Hepatocyte (in vitro differentiated cells): ENCODE measurements at regions not wholly inside any gene's neighbourhood (a gene's known extent, or its start where the extent isn't known, plus 50 kb on each side); places are given as distances from the start of the nearest gene placed in this dataset.

Experiments used
- DNase-seq: peaks from one replicate; pipeline ENCODE4 v3.0.0-alpha.2; 2016; ENCODE audit warnings: low spot score
- H2AFZ ChIP-seq: fragments of 200-600 bp; sonication (generic); 2 replicates; pipeline ENCODE4 v1.6.0; 2016; ENCODE audit warnings: antibody characterized with exemption, mild to moderate bottlenecking
- H3K27ac ChIP-seq: fragments of 200-600 bp; sonication (generic); 2 replicates; pipeline ENCODE4 v1.5.1; 2016; ENCODE audit warnings: mild to moderate bottlenecking
- H3K27me3 ChIP-seq: fragments of 200-600 bp; sonication (generic); 2 replicates; pipeline ENCODE4 v1.6.1; 2016
- H3K36me3 ChIP-seq: fragments of 200-600 bp; sonication (generic); replicated peaks from 2 replicates; pipeline ENCODE4 v1.5.1; 2016; ENCODE audit warnings: low read depth; ENCODE audit not compliant: insufficient read depth
- H3K4me1 ChIP-seq: fragments of 200-600 bp; sonication (generic); 2 replicates; pipeline ENCODE4 v1.5.1; 2016; ENCODE audit warnings: mild to moderate bottlenecking, moderate library complexity; ENCODE audit not compliant: insufficient read depth
- H3K4me2 ChIP-seq: fragments of 200-600 bp; sonication (generic); 2 replicates; pipeline ENCODE4 v1.6.0; 2016
- H3K4me3 ChIP-seq: fragments of 200-600 bp; sonication (generic); 2 replicates; pipeline ENCODE4 v1.5.1; 2016; ENCODE audit warnings: mild to moderate bottlenecking
- H3K79me2 ChIP-seq: fragments of 200-600 bp; sonication (generic); 2 replicates; pipeline ENCODE4 v1.6.0; 2017; ENCODE audit warnings: mild to moderate bottlenecking
- H3K9me2 ChIP-seq: fragments of 200-600 bp; sonication (generic); replicated peaks from 2 replicates; pipeline ENCODE4 v1.6.0; 2017; ENCODE audit warnings: mild to moderate bottlenecking; ENCODE audit not compliant: insufficient read depth
- H3K9me3 ChIP-seq: fragments of 200-600 bp; sonication (generic); 2 replicates; pipeline ENCODE4 v1.5.1; 2016; ENCODE audit warnings: low read depth, mild to moderate bottlenecking
- H4K20me1 ChIP-seq: fragments of 200-600 bp; sonication (generic); 2 replicates; pipeline ENCODE4 v1.6.0; 2016; ENCODE audit warnings: mild to moderate bottlenecking; ENCODE audit not compliant: insufficient read depth, poor library complexity, severe bottlenecking
- EZH2 ChIP-seq: fragments of 200-600 bp; sonication (generic); IDR thresholded peaks from 2 replicates; pipeline ENCODE4 v1.6.1; 2016; ENCODE audit warnings: antibody characterized with exemption, mild to moderate bottlenecking, borderline replicate concordance
- EZH2phosphoT487 ChIP-seq: fragments of 200-600 bp; sonication (generic); IDR thresholded peaks from one replicate; pipeline ENCODE4 v1.6.1; 2018; ENCODE audit warnings: antibody characterized with exemption, mild to moderate bottlenecking, low read depth, moderate library complexity; ENCODE audit not compliant: unreplicated experiment, severe bottlenecking
- WGBS: methylation state at CpG from one replicate; pipeline ENCODE4 v1.1.6; 2016; ENCODE audit warnings: low lambda C conversion rate; ENCODE audit errors: missing lambda C conversion rate; 5-methylcytosine and 5-hydroxymethylcytosine counted together
- TF ChIP-seq, protein P1 (sequence below): fragments of 200-600 bp; sonication (generic); IDR thresholded peaks from 2 replicates; pipeline ENCODE4 v1.5.1; 2016; ENCODE audit warnings: antibody characterized with exemption, mild to moderate bottlenecking; ENCODE audit not compliant: poor library complexity

DNA sequence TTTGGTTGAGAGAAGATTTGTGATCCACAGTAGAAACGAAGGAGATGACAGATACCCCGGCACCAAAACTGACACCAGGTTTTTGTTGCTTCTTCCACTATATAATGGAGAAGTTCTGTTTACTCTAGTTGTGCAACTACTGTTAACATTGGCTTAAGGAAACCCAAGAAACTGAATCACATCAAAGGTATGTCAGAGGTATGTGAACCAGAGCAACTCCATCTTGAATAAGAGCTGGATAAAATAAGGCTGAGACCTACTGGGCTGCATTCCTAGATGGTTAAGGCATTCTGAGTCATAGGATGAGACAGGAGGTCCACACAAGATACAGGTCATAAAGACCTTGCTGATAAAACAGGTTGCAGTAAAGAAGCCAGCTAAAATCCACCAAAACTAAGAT, 173.7 kb upstream of the CAMK1G start:
- Histone ChIP-seq H3K27me3 (no peaks in the 10 kb centered on the region), H3K4me3 (no peak overlapping the region), H3K27ac (peak overlapping the region; percentile 53), H3K4me2 (no peak overlapping the region), H3K79me2 (no peaks in the 10 kb centered on the region), H2AFZ (no peak overlapping the region), H4K20me1 (no peaks in the 10 kb centered on the region), H3K9me3 (no peaks in the 10 kb centered on the region), H3K9me2 (no peaks in the 10 kb centered on the region), H3K4me1 (no peaks in the 10 kb centered on the region), H3K36me3 (no peaks in the 10 kb centered on the region)
- TF ChIP-seq, protein P1, sequence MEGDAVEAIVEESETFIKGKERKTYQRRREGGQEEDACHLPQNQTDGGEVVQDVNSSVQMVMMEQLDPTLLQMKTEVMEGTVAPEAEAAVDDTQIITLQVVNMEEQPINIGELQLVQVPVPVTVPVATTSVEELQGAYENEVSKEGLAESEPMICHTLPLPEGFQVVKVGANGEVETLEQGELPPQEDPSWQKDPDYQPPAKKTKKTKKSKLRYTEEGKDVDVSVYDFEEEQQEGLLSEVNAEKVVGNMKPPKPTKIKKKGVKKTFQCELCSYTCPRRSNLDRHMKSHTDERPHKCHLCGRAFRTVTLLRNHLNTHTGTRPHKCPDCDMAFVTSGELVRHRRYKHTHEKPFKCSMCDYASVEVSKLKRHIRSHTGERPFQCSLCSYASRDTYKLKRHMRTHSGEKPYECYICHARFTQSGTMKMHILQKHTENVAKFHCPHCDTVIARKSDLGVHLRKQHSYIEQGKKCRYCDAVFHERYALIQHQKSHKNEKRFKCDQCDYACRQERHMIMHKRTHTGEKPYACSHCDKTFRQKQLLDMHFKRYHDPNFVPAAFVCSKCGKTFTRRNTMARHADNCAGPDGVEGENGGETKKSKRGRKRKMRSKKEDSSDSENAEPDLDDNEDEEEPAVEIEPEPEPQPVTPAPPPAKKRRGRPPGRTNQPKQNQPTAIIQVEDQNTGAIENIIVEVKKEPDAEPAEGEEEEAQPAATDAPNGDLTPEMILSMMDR, result no peak
- TF ChIP-seq EZH2phosphoT487, result no peak
- no peak for TF ChIP-seq EZH2
- peak; percentile 45 for DNase-seq
- 72% methylated on average over 2 of the region's 2 CpGs for WGBS

- WGBS, result 64% methylated on average over 3 of the region's 3 CpGs
- TF ChIP-seq EZH2phosphoT487 (no peak), EZH2 (no peak)
- TF ChIP-seq, protein P1, result no peak
- H4K20me1 ChIP-seq, result no peaks in the 10 kb centered on the region
- DNase-seq, result no peak
- H3K9me2 ChIP-seq, result no peaks in the 10 kb centered on the region
- H3K36me3 ChIP-seq, result no peaks in the 10 kb centered on the region
- H3K79me2 ChIP-seq, result no peaks in the 10 kb centered on the region
- H3K4me2 ChIP-seq, result no peak overlapping the region
- H3K9me3 ChIP-seq, result no peaks in the 10 kb centered on the region
- H3K27me3 ChIP-seq, result no peaks in the 10 kb centered on the region
- peak overlapping the region; percentile 42 for H3K27ac ChIP-seq
- H3K4me1 ChIP-seq, result peaks cover 7% of the 10 kb centered on the region
- no peak overlapping the region for H3K4me3 ChIP-seq
- H2AFZ ChIP-seq, result no peak overlapping the region
Observed at GRCh38 chr1:209411491-209411929, 172.0 kb upstream of the CAMK1G start.

DNA sequence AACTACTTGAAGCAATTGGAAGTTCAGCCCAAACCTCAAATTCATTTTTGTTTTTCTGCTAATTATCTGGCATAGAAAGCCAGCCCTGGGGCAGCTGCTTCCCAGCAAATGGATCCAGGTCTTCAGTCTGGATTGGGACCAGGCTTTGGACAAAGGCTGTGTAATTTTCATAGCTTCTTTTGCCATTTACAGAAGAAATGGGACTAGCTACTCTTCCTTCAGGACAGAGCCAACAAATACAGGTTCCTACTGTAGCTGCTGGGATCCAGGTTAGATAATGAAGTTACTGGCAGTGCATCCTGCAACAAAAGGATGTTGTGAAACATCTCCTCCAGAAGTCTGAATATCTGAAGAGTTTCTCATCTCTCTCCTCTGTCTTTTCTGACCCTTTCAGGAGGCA, 171.5 kb upstream of the CAMK1G start:
- Histone ChIP-seq H2AFZ (no peak overlapping the region), H3K4me2 (no peak overlapping the region), H3K9me2 (no peaks in the 10 kb centered on the region)

More for the DNA sequence above, 171.5 kb upstream of the CAMK1G start:
- Histone ChIP-seq H3K79me2 (no peaks in the 10 kb centered on the region), H3K27ac (peak overlapping the region; percentile 42), H3K4me3 (no peak overlapping the region), H3K4me1 (peaks cover 9% of the 10 kb centered on the region), H3K9me3 (no peaks in the 10 kb centered on the region), H3K36me3 (no peaks in the 10 kb centered on the region), H4K20me1 (no peaks in the 10 kb centered on the region), H3K27me3 (no peaks in the 10 kb centered on the region)
- no peak for DNase-seq
- TF ChIP-seq EZH2phosphoT487 (no peak), EZH2 (no peak)
- TF ChIP-seq, protein P1, result no peak
